ENCODE measurements at regions not wholly inside any gene's neighbourhood (a gene's known extent, or its start where the extent isn't known, plus 50 kb on each side); places are given as distances from the start of the nearest gene placed in this dataset.
A peak's percentile ranks its signal among the peaks of the same experiment; 100 is the strongest.

DNA sequence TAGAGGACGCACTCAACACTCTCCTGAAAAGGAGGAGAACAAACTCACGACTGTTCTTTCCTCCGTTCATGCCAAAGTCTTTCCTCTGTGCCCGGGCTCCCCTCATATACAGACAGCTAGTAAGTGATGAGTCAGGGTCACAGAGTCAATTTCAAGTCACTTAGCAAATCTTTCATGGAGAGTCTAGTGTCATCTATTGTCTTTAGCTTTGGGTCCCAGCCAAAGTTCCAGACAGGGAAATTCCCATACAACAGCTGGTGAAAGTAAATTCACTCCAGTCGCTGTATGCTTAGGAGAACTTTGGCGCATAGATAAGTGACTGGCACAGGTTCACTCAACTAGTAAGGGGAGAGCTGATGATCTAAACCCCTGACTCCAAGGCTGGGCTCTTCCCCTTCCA is 226.5 kb downstream of the MID1 start:
- DNase-seq = peak; percentile 35

- no peak for DNase-seq
Observed at GRCh38 chrX:10395179-10395578, 225.2 kb downstream of the MID1 start.

All from dermis blood vessel endothelial cell (primary cell).